GM12878 (cell line): ENCODE measurements at regions not wholly inside any gene's neighbourhood (a gene's known extent, or its start where the extent isn't known, plus 50 kb on each side); places are given as distances from the start of the nearest gene placed in this dataset.
A peak's percentile ranks its signal among the peaks of the same experiment; 100 is the strongest.

Experiments used
- ATAC-seq: fragments of 200-7000 bp; cut with Tn5 transposase; 3 replicates; pipeline ENCODE4 v1.9.1; 2020; ENCODE audit warnings: mild to moderate bottlenecking, moderate library complexity
- BruUV-seq: library from RNA; stranded (reverse); fragments of 400-500 nt; replicated peaks from 2 replicates; lab custom pipeline; 2021; lab: Mats Ljungman, UMichigan
- CTCF ChIA-PET: fragments of 300-600 bp; sonication (Branson Sonifier 250); formaldehyde crosslinking; extraction: SDS; loops from one replicate; lab custom pipeline; 2021; ENCODE audit warnings: inconsistent platforms; lab: Yijun Ruan, JAX
- POLR2A ChIA-PET: fragments of 350-600 bp; formaldehyde crosslinking; extraction: SDS; loops from one replicate; lab custom pipeline; 2021; ENCODE audit warnings: inconsistent platforms; lab: Charles Lee
- RAD21 ChIA-PET: fragments of 300-600 bp; sonication (Branson Sonifier 250); formaldehyde crosslinking; loops from one replicate; lab custom pipeline; 2023; ENCODE audit warnings: antibody characterized with exemption; ENCODE audit not compliant: unreplicated experiment; lab: Charles Lee
- SMC1A ChIA-PET: fragments of 300-600 bp; sonication (Branson Sonifier 250); formaldehyde crosslinking; loops from one replicate; lab custom pipeline; 2023; ENCODE audit not compliant: unreplicated experiment, uncharacterized antibody; lab: Charles Lee
- DNase-seq: peaks from one replicate; pipeline ENCODE4 v3.0.0-alpha.2; 2011; ENCODE audit warnings: low read depth, low spot score
- FAIRE-seq: peaks from 3 replicates; lab custom pipeline; 2011; peaks lifted over from hg19 to GRCh38; lab: Jason Lieb, UNC
- H2AFZ ChIP-seq: 2 replicates; pipeline ENCODE4 v1.6.0; 2011; ENCODE audit warnings: low read depth, low read length, control low read depth; ENCODE audit not compliant: control insufficient read depth
- H3K27ac ChIP-seq: 2 replicates; pipeline ENCODE4 v1.5.1; 2011; ENCODE audit warnings: control low read depth; ENCODE audit not compliant: control insufficient read depth, insufficient read depth
- H3K27me3 ChIP-seq, 2 experiments: replicated peaks in 1 of 2; 2 replicates each; pipeline versions ENCODE4 v1.6.0 to v1.6.1; 2011; ENCODE audit warnings: low read length in 1 of 2; ENCODE audit not compliant: control insufficient read depth in 2 of 2, insufficient read depth in 2 of 2
- H3K36me3 ChIP-seq, 2 experiments: 2 replicates each; pipeline ENCODE4 v1.5.1; 2011; ENCODE audit warnings: low read length in 1 of 2; ENCODE audit not compliant: control insufficient read depth in 2 of 2, insufficient read depth in 2 of 2
- H3K4me1 ChIP-seq: 2 replicates; pipeline ENCODE4 v1.6.1; 2011; ENCODE audit warnings: mild to moderate bottlenecking, low read length, moderate library complexity, mixed read lengths; ENCODE audit not compliant: control insufficient read depth, insufficient read depth
- H3K4me2 ChIP-seq: 2 replicates; pipeline ENCODE4 v1.6.0; 2011; ENCODE audit warnings: control low read depth; ENCODE audit not compliant: control insufficient read depth, insufficient read depth
- H3K4me3 ChIP-seq: fragments of 200-600 bp; sonication (generic); 2 replicates; pipeline ENCODE4 v1.5.1; 2016
- H3K79me2 ChIP-seq: 2 replicates; pipeline ENCODE4 v1.6.0; 2011; ENCODE audit warnings: low read length; ENCODE audit not compliant: control insufficient read depth, insufficient read depth
- H3K9ac ChIP-seq: 2 replicates; pipeline ENCODE4 v1.8.0; 2011; ENCODE audit warnings: low read length, control low read depth, mixed read lengths; ENCODE audit not compliant: control insufficient read depth, insufficient read depth
- H3K9me3 ChIP-seq: replicated peaks from 3 replicates; pipeline ENCODE4 v1.5.1; 2011; ENCODE audit warnings: mild to moderate bottlenecking, low read length; ENCODE audit not compliant: control insufficient read depth, insufficient read depth
- H4K20me1 ChIP-seq: 2 replicates; pipeline ENCODE4 v1.6.0; 2011; ENCODE audit not compliant: control insufficient read depth, insufficient read depth
- ATF7 ChIP-seq: fragments of 450-650 bp; IDR thresholded peaks from 2 replicates; pipeline ENCODE4 v1.6.1; 2016; ENCODE audit warnings: low read depth, mild to moderate bottlenecking
- CREB1 ChIP-seq: IDR thresholded peaks from 2 replicates; pipeline ENCODE4 v1.6.1; 2012; ENCODE audit warnings: low read depth, mild to moderate bottlenecking, inconsistent platforms
- CREM ChIP-seq: IDR thresholded peaks from 2 replicates; pipeline ENCODE4 v1.6.1; 2014; ENCODE audit warnings: antibody characterized with exemption, low read depth
- E2F8 ChIP-seq: fragments of 450-650 bp; IDR thresholded peaks from 2 replicates; pipeline ENCODE4 v1.6.1; 2018; ENCODE audit warnings: mild to moderate bottlenecking, low read depth, moderate library complexity; ENCODE audit not compliant: partially characterized antibody
- HDAC2 ChIP-seq: fragments of 200-600 bp; sonication (generic); IDR thresholded peaks from 2 replicates; pipeline ENCODE4 v1.6.1; 2017
- HDGF ChIP-seq: fragments of 450-650 bp; IDR thresholded peaks from 2 replicates; pipeline ENCODE4 v1.6.1; 2016; ENCODE audit warnings: antibody characterized with exemption
- KDM1A ChIP-seq: fragments of 200-600 bp; sonication (generic); IDR thresholded peaks from 2 replicates; pipeline ENCODE4 v1.6.1; 2016; ENCODE audit warnings: borderline replicate concordance
- MTA3 ChIP-seq: IDR thresholded peaks from 2 replicates; pipeline ENCODE4 v1.6.1; 2012; ENCODE audit warnings: low read length, inconsistent platforms, borderline replicate concordance
- PAX8 ChIP-seq: fragments of 450-650 bp; IDR thresholded peaks from 2 replicates; pipeline ENCODE4 v1.6.1; 2017; ENCODE audit warnings: mild to moderate bottlenecking, moderate library complexity
- SIN3A ChIP-seq: IDR thresholded peaks from 2 replicates; pipeline ENCODE4 v1.6.1; 2012; ENCODE audit warnings: low read depth, low read length, improper control_type of control experiment
- SMC3 ChIP-seq: IDR thresholded peaks from 2 replicates; pipeline ENCODE4 v1.6.1; 2011; ENCODE audit warnings: low read length, improper control_type of control experiment, borderline replicate concordance
- ZNF207 ChIP-seq: fragments of 450-650 bp; IDR thresholded peaks from 2 replicates; pipeline ENCODE4 v1.6.1; 2014; ENCODE audit warnings: antibody characterized with exemption, mild to moderate bottlenecking, borderline replicate concordance
- ZSCAN29 ChIP-seq: fragments of 450-650 bp; IDR thresholded peaks from 2 replicates; pipeline ENCODE4 v1.6.1; 2017; ENCODE audit warnings: mild to moderate bottlenecking, moderate library complexity
- WGBS: methylation state at CpG from one replicate; pipeline ENCODE4 v1.1.6; 2016; ENCODE audit warnings: low lambda C conversion rate; ENCODE audit not compliant: insufficient replicate concordance, insufficient coverage; ENCODE audit errors: missing lambda C conversion rate; 5-methylcytosine and 5-hydroxymethylcytosine counted together
- in situ Hi-C: fragments of 300-500 bp; cut with MboI; formaldehyde crosslinking; loops from 9 replicates; pipeline ENCODE4 v1.14.3; 2018; ENCODE audit warnings: mixed read lengths
- intact Hi-C: fragments of 100-400 bp; cut with micrococcal nuclease; formaldehyde crosslinking; loops from one replicate; pipeline ENCODE4 v1.14.2; 2022; ENCODE audit not compliant: unreplicated experiment
- TF ChIP-seq, protein P1 (sequence below): fragments of 450-650 bp; conservative IDR thresholded peaks from 2 replicates; pipeline ENCODE4 v1.6.1; 2017; ENCODE audit warnings: mild to moderate bottlenecking, moderate library complexity
- TF ChIP-seq, protein P2 (sequence below): fragments of 450-650 bp; IDR thresholded peaks from 2 replicates; pipeline ENCODE4 v1.6.1; 2014; ENCODE audit warnings: mild to moderate bottlenecking

- 98% methylated on average over 6 of the region's 6 CpGs for WGBS
- intact Hi-C loops, result loop anchor here (10.0 kb wide), 2 partner anchors 305 to 335 kb away; no protein-coding TSS in a partner anchor
- H3K27me3 ChIP-seq, result no peaks in the 10 kb centered on the region
These were observed 423.3 kb downstream of the LPIN1 start for GRCh38 chr2:12169721-12170120.

GRCh38 chr2:12170121-12170520, 423.7 kb downstream of the LPIN1 start:
- no peak for FAIRE-seq
- in situ Hi-C loops, result no loop called here
- TF ChIP-seq ZNF207 (no peak), ZSCAN29 (no peak), KDM1A (no peak), SIN3A (no peak), HDAC2 (no peak), MTA3 (no peak), HDGF (no peak), E2F8 (no peak)
- TF ChIP-seq, protein P1, sequence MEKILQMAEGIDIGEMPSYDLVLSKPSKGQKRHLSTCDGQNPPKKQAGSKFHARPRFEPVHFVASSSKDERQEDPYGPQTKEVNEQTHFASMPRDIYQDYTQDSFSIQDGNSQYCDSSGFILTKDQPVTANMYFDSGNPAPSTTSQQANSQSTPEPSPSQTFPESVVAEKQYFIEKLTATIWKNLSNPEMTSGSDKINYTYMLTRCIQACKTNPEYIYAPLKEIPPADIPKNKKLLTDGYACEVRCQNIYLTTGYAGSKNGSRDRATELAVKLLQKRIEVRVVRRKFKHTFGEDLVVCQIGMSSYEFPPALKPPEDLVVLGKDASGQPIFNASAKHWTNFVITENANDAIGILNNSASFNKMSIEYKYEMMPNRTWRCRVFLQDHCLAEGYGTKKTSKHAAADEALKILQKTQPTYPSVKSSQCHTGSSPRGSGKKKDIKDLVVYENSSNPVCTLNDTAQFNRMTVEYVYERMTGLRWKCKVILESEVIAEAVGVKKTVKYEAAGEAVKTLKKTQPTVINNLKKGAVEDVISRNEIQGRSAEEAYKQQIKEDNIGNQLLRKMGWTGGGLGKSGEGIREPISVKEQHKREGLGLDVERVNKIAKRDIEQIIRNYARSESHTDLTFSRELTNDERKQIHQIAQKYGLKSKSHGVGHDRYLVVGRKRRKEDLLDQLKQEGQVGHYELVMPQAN, result no peak
- TF ChIP-seq, protein P2, sequence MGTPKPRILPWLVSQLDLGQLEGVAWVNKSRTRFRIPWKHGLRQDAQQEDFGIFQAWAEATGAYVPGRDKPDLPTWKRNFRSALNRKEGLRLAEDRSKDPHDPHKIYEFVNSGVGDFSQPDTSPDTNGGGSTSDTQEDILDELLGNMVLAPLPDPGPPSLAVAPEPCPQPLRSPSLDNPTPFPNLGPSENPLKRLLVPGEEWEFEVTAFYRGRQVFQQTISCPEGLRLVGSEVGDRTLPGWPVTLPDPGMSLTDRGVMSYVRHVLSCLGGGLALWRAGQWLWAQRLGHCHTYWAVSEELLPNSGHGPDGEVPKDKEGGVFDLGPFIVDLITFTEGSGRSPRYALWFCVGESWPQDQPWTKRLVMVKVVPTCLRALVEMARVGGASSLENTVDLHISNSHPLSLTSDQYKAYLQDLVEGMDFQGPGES, result no peak

More at GRCh38 chr2:12169721-12170120, 423.3 kb downstream of the LPIN1 start:
- Histone ChIP-seq H3K36me3 (no peaks in the 10 kb centered on the region; a peak in 2 of 4 replicates), H3K79me2 (no peaks in the 10 kb centered on the region), H4K20me1 (no peaks in the 10 kb centered on the region), H3K4me3 (no peak overlapping the region), H3K9me3 (no peaks in the 10 kb centered on the region), H3K9ac (no peak overlapping the region), H3K27ac (no peak overlapping the region), H2AFZ (no peak overlapping the region), H3K4me2 (no peak overlapping the region), H3K4me1 (no peaks in the 10 kb centered on the region)
- RAD21 ChIA-PET, result no interaction called here
- no TSS peak for BruUV-seq
- POLR2A ChIA-PET, result no interaction called here
- SMC1A ChIA-PET, result interaction anchor here (0.8 to 2.2 kb wide), 8 partner anchors 10 to 112 kb away, joined by 3 to 9 read pairs (median 4); no protein-coding TSS in a partner anchor
- FAIRE-seq (no peak), ATAC-seq (no peak), DNase-seq (no peak)
- in situ Hi-C loops, result no loop called here
- CTCF ChIA-PET, result interaction anchor here (0.8 kb wide), 2 partner anchors 9 to 74 kb away, joined by 3 to 4 read pairs; no protein-coding TSS in a partner anchor
- TF ChIP-seq PAX8 (no peak), SMC3 (no peak), ATF7 (no peak), CREB1 (0 out of 2 replicates have a peak, but pooled peaks have one; percentile 16), CREM (0 out of 2 replicates have a peak, but pooled peaks have one; percentile 24)

More at GRCh38 chr2:12170121-12170520, 423.7 kb downstream of the LPIN1 start:
- Histone ChIP-seq H2AFZ (no peak overlapping the region), H3K79me2 (no peaks in the 10 kb centered on the region), H3K4me1 (no peaks in the 10 kb centered on the region), H4K20me1 (no peaks in the 10 kb centered on the region), H3K9ac (no peak overlapping the region), H3K27ac (no peak overlapping the region), H3K9me3 (no peaks in the 10 kb centered on the region), H3K4me3 (no peak overlapping the region), H3K27me3 (no peaks in the 10 kb centered on the region), H3K4me2 (no peak overlapping the region), H3K36me3 (no peaks in the 10 kb centered on the region; a peak in 2 of 4 replicates)
- no peak for ATAC-seq
- intact Hi-C loops, result loop anchor here (10.0 kb wide), 2 partner anchors 305 to 335 kb away; no protein-coding TSS in a partner anchor
- ChIA-PET POLR2A (no interaction called here), CTCF (interaction anchor here (0.8 kb wide), 1 partner anchor 9 kb away, joined by 3 read pairs; no protein-coding TSS in a partner anchor), RAD21 (no interaction called here), SMC1A (interaction anchor here (0.8 to 2.2 kb wide), 7 partner anchors 10 to 112 kb away, joined by 3 to 9 read pairs (median 4); no protein-coding TSS in a partner anchor)
- WGBS, result 70% methylated on average over 5 of the region's 5 CpGs
- DNase-seq, result no peak
- BruUV-seq, result no TSS peak
